ENCODE measurements at regions not wholly inside any gene's neighbourhood (a gene's known extent, or its start where the extent isn't known, plus 50 kb on each side); places are given as distances from the start of the nearest gene placed in this dataset.

GRCh38 chr5:143574236-143574635 lies 170.8 kb upstream of the NR3C1 start:
- no peaks in the 10 kb centered on the region for H3K9me3 ChIP-seq (ENCODE audit: insufficient read depth, low read depth)
- no peak overlapping the region for H3K4me2 ChIP-seq
- H3K4me3 ChIP-seq: no peak overlapping the region
- H3K27ac ChIP-seq: no peak overlapping the region
- no peaks in the 10 kb centered on the region; the same call in 1 of the 2 replicates for H3K9me2 ChIP-seq (ENCODE audit: insufficient read depth)
- CTCF ChIA-PET: no interaction called here
- H2AFZ ChIP-seq: no peak overlapping the region
- no peaks in the 10 kb centered on the region for H3K36me3 ChIP-seq (ENCODE audit: low read depth)
- H3K27me3 ChIP-seq (ENCODE audit: insufficient read depth, low read depth): no peaks in the 10 kb centered on the region
- no peaks in the 10 kb centered on the region for H3K79me2 ChIP-seq (ENCODE audit: low read depth)
- no peak for TF ChIP-seq EZH2 (IDR thresholded peaks at IDR 0.05; ENCODE audit: low read depth)
- TF ChIP-seq CTCF (conservative IDR thresholded peaks at IDR 0.05): no peak
- H3K4me1 ChIP-seq (replicated peaks; ENCODE audit: insufficient read depth): no peaks in the 10 kb centered on the region
- no TSS peak for BruUV-seq (replicated peaks)
- no peak for DNase-seq
- POLR2A ChIA-PET (ENCODE audit: unreplicated experiment): no interaction called here
- intact Hi-C loops (cut with micrococcal nuclease; ENCODE audit: unreplicated experiment): no loop called here
- H4K20me1 ChIP-seq (ENCODE audit: insufficient read depth): no peaks in the 10 kb centered on the region
- H3F3A ChIP-seq (ENCODE audit: insufficient read depth, low read depth): no peaks in the 10 kb centered on the region

DNA sequence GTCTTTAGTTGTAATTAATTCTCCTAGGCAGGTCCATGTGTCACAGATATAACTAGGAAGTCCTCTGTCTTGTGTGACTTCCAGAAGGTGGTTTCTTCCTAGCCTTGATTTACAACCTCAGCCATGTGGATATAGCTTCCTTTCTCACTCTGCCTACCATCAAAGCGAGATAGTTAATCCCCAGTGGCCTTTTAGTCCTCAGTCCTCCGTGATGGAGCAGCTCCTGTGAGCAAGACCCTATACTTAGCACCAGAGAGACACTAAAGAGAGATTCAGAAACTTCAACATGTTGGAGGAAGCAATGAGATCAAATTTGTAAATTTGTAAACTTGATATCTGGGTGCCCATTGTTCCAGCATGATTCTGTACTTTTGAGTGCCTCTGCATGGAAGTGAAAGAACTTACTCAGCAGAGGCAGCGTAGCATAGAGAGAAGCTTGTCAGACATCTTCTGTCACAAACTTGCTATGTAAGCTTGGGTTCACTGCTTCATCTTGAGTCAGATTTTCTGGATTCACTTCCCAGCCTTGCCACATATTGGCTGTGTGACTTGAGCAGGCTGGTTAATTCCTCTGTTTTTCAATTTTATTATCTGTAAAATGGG lies 170.2 kb upstream of the NR3C1 start:
- TF ChIP-seq CTCF (conservative IDR thresholded peaks at IDR 0.05) (no peak), EZH2 (IDR thresholded peaks at IDR 0.05; ENCODE audit: low read depth) (no peak)
- Histone ChIP-seq H3K9me3 (ENCODE audit: insufficient read depth, low read depth) (no peaks in the 10 kb centered on the region), H3K27ac (no peak overlapping the region), H3K9me2 (ENCODE audit: insufficient read depth) (no peaks in the 10 kb centered on the region; the same call in 1 of the 2 replicates), H3K4me1 (replicated peaks; ENCODE audit: insufficient read depth) (no peaks in the 10 kb centered on the region), H4K20me1 (ENCODE audit: insufficient read depth) (no peaks in the 10 kb centered on the region), H3K4me2 (no peak overlapping the region), H3K27me3 (ENCODE audit: insufficient read depth, low read depth) (no peaks in the 10 kb centered on the region), H2AFZ (no peak overlapping the region), H3F3A (ENCODE audit: insufficient read depth, low read depth) (no peaks in the 10 kb centered on the region), H3K4me3 (no peak overlapping the region), H3K36me3 (ENCODE audit: low read depth) (no peaks in the 10 kb centered on the region), H3K79me2 (ENCODE audit: low read depth) (no peaks in the 10 kb centered on the region)
- no TSS peak for BruUV-seq (replicated peaks)
- POLR2A ChIA-PET (ENCODE audit: unreplicated experiment): no interaction called here
- intact Hi-C loops (cut with micrococcal nuclease; ENCODE audit: unreplicated experiment): no loop called here
- DNase-seq: no peak
- CTCF ChIA-PET: no interaction called here

GRCh38 chr5:143572671-143573070 lies 169.2 kb upstream of the NR3C1 start:
- Histone ChIP-seq H3K9me3 (ENCODE audit: insufficient read depth, low read depth) (no peaks in the 10 kb centered on the region), H3K4me2 (no peak overlapping the region), H3K27me3 (ENCODE audit: insufficient read depth, low read depth) (no peaks in the 10 kb centered on the region), H3K79me2 (ENCODE audit: low read depth) (no peaks in the 10 kb centered on the region), H3K36me3 (ENCODE audit: low read depth) (no peaks in the 10 kb centered on the region), H3K27ac (no peak overlapping the region), H4K20me1 (ENCODE audit: insufficient read depth) (no peaks in the 10 kb centered on the region), H3F3A (ENCODE audit: insufficient read depth, low read depth) (no peaks in the 10 kb centered on the region), H3K4me1 (replicated peaks; ENCODE audit: insufficient read depth) (no peaks in the 10 kb centered on the region), H2AFZ (no peak overlapping the region), H3K9me2 (ENCODE audit: insufficient read depth) (no peaks in the 10 kb centered on the region; the same call in 1 of the 2 replicates), H3K4me3 (no peak overlapping the region)
- no peak for TF ChIP-seq CTCF (conservative IDR thresholded peaks at IDR 0.05)
- no peak for TF ChIP-seq EZH2 (IDR thresholded peaks at IDR 0.05; ENCODE audit: low read depth)
- no peak for DNase-seq
- BruUV-seq (replicated peaks): no TSS peak
- ChIA-PET CTCF (no interaction called here), POLR2A (ENCODE audit: unreplicated experiment) (no interaction called here)
- intact Hi-C loops (cut with micrococcal nuclease; ENCODE audit: unreplicated experiment): no loop called here

Measured in PC-9 (cell line).